HG02970 (cell line): ENCODE measurements at regions not wholly inside any gene's neighbourhood (a gene's known extent, or its start where the extent isn't known, plus 50 kb on each side); places are given as distances from the start of the nearest gene placed in this dataset.

Source experiments
- ATAC-seq: cut with Tn5 transposase; IDR thresholded peaks from one replicate; pipeline ENCODE4 v1.9.1; 2021; ENCODE audit warnings: mild to moderate bottlenecking, moderate library complexity, moderate number of reproducible peaks; ENCODE audit not compliant: unreplicated experiment, low FRiP score

DNA sequence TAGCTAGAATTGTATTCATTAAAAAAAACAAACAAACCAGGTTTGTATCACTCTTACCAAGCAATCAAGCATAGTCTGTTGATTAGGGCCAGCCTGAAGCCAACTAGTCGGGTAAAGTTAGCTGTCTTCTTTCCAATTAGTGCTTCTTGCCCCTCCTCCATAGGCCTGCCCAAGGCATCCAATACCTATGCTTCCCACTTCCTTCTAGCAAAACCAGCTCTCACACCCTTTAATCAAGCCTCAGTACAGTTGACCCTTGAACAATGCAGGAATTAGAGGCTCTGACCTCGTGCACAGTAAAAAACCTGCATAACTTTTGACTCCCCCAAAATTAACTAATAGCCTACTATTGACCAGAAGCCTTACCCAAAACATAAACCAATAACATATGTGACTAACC lies 119.1 kb upstream of the DTNBP1 start:
- ATAC-seq: no peak

DNA sequence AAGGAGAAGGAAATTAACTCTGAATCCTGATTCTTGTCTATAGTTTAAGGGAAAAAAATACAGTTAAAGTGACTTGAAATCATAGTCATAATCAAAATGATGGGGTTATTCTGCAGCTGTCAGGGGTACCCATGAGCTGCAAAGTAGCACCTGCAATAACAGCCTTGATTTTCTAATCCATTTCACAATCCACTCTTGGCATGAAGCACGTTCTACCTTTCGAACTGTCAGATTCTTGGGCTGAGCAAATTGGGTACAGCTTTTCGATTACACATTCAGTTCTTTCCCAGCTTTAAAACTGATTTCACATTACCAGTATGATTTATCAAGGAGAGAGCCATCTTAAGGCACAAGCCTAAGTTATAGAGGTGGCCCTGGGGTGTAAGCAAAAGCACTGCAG lies 118.5 kb upstream of the DTNBP1 start:
- ATAC-seq: no peak

DNA sequence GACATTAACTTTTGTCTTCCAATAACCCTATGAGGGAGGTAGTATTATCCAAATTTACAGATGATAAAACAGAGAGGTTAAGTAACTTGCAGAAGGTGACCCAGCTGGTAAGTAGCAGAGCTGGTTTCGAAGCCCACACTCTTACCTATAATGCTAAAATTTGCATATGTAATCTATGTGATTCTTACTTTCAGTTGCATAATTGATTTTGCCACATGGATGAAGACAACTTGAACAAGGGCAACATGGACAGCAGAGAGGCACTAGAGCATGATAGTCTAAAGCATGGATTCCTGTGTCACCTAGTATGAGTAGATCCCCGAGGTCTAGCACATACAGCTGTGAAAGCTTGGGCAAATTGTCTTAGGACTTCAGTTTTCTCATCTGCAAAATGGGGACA lies 117.6 kb upstream of the DTNBP1 start:
- ATAC-seq: no peak

DNA sequence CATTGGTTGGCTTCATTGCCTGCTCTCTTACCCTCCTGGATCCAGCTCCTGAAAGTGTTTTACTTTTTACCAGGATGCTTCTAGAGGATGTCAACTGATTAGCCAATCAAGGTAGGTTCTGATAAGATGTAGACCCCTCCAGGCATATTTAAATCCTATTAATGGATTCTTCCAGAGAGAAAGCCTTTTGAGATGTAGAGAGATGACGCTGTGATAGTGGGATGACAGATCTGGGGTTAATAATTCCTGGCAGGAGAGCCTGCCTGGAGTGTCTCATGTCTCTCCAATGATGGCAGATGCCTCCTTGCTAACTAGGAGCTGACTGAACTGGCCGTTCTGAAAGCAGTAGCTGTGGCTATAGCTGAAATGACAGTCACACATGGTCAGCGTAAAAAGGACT lies 116.9 kb upstream of the DTNBP1 start:
- no peak for ATAC-seq

DNA sequence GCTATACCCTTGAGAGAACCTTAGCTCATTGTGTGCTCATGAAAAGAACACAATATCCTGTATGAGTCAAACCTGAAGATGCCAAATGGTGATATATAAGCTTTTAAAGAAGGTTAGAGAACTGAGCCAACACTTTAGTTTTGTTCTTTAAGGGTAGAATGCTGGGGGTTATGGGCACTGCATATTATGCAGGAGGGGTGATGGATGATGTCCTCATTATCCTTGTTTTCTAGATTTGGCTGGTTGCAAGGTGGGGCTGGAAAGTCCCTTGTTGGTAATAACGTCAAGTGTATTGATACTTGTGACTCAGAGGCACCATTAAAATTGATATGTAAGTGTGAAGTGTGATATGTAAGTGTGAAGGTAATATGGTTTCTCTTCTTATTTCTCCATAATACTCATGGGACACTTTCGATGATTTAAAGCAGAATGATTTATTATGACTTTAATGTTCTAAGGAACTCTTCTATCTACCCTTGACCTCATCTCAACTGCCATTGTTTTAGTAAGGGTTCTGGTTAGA lies 113.7 kb upstream of the DTNBP1 start:
- ATAC-seq: no peak

DNA sequence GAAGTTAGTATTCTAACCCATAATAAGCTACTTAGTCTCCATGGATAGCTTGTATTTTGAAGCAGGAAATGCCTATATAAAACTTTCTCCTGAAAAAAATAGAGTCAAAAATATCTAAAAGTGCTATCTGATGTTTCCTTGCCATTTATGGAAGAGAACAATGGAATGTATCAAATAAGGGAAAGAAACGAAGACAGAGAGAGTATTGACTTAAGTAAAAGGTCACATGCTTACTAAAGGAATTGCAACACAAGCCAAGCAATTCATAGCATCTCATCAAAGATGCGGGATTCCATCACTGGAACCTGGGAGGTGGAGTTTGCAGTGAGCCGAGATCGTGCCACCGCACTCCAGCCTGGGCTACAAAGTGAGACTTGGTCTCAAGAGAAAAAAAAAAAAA lies 112.9 kb upstream of the DTNBP1 start:
- ATAC-seq: no peak

DNA sequence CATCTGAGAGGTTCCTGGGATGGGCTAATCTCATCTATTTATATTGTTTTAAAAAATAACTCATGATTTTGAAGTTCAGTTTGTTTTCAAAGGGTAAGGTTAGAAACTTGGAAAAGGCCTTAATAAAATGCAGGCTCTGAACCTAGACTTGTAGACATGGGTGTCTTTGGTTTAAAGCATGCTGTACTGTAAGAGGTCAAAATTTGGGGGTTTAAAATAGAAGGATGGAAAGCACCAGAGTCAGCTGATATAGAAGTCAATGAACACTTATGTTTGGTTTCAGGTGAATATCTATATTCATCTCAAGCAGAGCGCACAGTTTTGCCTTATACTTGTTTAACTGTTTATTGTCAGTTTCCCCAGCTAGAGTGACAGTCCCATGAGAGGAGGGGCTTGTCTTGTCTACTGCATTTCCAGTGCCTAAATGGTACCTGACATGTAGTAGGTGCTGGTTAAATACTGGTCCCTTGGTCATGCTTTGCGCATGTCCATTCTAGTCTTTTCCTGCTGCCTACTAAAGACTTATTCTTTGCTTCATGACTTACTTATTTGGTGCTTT lies 112.3 kb upstream of the DTNBP1 start:
- no peak for ATAC-seq

DNA sequence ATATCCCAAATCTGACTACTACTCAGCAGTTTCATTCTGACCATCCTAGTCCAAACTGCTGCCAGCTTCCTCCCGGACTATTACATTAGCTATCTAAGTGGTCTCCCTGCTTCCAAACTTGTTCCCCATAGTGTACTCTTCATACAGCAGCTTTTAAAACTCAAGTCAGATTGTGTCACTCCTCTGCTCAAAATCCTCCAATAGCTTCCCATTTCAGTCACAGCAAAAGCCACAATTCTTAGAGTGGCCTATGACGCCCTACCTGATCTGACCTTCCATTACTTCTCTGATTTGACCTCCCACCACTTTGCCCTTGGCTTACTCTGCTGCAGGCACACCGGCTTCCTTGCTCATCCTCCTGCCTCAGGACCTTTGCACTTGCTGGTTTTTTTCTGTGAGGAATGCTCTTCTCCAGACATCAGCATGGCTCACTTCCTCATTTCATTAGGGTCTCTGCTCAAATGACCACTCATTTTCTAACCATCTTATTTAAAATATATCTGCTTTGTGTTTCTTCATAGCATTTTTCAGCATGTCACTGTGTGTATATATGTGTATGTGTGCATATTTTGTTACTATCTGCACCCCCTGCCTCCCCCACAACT lies 111.1 kb upstream of the DTNBP1 start:
- no peak for ATAC-seq

DNA sequence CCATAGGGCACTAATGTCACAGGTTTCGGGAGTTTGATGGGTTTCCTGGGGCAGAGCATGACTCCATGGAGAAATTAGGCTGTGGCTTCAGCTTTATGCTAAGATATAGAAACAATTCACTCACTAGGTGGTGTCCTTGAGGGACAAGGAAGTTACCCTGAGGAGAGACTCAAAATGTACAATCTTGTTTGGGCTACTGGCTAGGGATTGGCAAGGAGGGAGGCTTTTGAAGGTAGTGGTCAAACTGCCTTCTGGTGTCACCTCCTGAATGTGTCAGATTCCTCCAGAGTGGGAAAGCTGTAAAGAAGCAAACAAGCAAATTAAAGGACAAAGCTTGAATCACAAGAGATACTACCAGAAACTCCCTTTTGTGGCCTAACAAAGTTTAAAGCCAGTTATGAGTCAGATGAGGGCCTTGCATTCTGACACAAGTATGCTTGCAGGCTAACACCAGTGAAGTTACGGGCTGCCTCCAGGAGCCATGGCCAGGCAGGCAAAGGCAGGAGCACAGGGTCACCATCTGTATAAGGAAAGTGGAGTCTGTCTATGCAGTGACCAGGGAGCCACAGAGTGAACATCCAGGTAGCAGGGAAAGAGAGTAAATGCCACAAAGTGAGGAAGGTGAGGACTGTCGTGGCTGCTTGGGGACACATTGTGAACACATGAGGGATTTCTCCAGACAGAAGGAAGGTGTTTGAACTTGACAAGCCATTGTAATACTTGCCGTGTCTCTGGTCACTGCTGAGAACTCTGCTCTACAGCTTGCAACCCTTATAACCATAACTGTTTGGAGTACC lies 107.7 kb upstream of the DTNBP1 start:
- no peak for ATAC-seq

DNA sequence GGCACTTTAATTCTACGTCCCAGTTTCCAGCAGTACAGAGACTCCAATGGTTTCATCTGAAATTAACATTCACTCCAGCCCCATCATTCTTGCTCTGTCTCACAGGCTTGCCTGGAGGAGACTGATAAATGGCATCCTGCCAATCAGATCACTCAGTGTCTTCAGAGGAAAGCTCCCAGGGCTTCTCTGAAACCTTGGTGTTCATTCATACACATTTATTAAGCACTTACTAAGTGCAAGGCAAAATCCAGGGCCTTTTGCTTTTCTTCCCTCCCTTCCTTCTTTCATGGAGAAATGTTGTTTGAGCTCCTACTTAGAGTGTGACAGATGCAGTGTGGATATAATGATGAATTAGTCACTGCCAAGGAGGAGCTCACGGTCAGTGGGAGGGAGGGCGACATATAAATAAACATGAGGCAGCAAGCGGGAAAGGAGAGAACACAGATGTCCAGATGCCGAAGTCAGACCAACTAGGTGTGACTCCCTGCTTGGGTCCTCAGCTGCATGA lies 106.7 kb upstream of the DTNBP1 start:
- no peak for ATAC-seq

DNA sequence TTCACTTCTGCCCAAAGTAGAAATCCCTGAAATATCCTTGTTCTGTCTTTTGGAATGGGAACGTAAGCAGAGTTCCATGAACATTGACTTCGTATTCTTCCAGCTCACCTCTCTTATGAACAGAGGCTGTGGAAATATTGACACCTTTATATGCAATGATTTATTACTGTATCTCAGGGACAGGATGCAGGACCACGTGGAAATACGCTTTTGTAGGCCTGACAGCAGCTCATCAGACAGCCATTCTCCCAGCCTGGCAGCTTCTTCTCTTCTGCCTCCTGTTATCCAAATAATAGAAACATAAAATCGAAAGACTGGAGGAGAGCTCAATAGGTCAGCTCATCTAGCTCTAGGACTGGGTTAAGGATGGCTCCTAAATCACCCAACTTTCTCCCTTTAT lies 106.2 kb upstream of the DTNBP1 start:
- no peak for ATAC-seq

DNA sequence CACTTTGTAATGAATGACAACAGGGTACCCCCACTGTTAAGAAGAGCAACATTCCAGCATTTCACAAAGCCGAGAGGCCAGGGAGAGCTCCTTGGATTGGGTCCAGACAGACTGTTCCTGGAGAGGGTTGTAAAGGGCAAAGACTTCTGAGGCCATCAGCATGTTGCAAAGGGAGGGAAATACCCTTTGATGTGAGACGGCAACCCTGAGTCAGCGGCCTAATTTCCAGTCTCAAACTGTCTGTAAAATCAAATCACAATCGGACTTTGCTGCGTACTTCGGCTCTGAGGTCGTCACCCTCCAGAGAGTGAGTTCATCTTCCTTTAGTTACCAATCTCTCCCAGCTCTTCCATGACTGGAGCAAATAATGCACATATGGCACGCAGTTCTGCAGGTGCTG lies 101.0 kb upstream of the DTNBP1 start:
- ATAC-seq: no peak

DNA sequence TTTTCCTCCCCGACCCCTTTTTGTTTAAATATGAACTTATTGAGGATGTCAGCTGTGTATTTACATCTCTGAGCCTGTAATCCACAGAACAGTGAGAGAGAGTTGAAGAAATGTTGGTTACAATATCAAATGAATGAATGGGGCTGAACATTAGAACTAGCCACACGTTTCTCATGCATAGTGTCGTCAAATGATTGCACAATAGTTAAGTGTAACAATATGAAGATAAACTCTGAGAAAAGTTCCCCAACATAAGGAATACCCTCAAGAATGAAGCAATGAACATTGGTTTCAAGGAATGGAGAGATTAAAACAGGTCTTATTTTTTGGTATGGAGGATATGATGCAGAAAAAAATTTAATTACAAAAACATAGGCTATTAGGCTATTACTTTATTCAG lies 100.5 kb upstream of the DTNBP1 start:
- no peak for ATAC-seq

DNA sequence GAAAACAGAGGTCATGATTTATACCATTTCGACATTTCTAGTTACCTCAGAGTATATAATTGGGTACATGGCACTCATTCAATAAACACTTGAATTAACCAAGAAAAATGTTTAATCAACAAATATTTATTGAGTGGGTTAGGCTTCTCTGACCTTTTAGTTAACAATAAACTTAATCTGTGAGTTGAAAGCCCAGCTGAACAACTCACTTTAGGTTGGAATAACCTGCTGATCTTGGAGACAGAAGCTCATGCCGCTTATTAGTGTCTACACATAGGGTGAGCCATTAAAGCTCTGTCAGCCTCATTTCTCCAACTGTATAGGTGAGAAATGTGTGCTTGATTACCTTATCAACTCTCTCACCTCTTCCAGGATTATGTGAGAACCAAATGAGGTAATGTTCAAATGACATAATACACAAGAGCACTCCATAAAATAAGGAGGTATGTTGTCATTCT lies 98.2 kb upstream of the DTNBP1 start:
- ATAC-seq: no peak

DNA sequence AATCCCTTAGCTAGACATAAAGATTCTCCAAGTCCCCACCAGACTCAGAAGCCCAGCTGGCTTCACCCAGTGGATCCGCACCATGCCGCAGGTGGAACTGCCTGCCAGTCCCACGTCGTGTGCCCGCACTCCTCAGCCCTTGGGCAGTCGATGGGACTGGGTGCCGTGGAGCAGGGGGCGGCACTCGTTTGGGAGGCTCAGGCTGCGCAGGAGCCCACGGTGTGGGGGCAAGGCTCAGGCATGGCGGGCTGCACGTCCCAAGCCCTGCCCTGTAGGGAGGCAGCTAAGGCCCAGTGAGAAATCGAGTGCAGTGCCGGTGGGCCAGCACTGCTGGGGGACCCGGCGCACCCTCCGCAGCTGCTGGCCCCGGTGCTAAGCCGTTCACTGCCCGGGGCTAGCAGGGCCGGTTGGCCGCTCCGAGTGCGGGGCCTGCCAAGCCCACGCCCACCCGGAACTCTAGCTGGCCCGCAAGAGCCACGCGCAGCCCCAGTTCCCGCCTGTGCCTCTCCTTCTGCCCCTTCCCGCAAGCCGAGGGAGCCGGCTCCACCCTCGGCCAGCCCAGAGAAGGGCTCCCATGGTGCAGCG lies 95.9 kb upstream of the DTNBP1 start:
- no peak for ATAC-seq

DNA sequence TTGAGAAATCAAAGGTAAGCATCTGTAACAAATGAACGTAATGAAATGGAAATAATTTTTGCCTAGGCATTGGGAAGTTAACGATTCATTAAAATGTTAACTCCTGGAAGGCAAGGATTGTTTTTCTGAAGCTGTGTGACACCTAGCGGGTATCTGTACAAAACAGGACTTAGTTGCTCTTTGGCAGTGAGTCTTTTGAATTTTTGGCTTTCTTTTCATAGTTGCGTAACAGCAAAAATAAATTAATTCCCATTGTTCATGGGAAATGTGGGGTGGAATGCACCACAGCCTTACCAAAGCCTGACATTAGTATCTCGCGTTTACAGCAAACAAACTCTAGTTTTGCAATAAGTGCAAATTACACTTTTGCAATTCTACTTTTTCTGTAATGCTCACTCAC lies 92.7 kb upstream of the DTNBP1 start:
- no peak for ATAC-seq

DNA sequence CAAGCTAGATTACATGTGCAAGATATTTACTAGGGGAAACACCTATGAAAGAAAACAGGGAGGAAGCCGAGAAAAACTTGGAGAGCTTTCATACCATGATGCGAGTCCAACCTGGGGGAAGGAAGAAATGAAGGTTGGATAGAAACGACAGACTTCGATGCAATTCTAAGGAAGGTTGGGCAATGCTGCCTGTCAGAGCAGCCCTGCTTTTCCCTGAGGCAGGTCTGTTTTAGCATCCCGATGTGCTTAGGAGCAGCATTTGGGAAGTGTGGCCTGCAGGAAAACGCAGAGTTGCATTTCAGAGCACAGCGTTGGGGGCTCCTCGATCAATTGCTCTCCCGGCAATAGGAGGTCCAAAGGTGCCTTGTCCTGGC lies 91.9 kb upstream of the DTNBP1 start:
- no peak for ATAC-seq

DNA sequence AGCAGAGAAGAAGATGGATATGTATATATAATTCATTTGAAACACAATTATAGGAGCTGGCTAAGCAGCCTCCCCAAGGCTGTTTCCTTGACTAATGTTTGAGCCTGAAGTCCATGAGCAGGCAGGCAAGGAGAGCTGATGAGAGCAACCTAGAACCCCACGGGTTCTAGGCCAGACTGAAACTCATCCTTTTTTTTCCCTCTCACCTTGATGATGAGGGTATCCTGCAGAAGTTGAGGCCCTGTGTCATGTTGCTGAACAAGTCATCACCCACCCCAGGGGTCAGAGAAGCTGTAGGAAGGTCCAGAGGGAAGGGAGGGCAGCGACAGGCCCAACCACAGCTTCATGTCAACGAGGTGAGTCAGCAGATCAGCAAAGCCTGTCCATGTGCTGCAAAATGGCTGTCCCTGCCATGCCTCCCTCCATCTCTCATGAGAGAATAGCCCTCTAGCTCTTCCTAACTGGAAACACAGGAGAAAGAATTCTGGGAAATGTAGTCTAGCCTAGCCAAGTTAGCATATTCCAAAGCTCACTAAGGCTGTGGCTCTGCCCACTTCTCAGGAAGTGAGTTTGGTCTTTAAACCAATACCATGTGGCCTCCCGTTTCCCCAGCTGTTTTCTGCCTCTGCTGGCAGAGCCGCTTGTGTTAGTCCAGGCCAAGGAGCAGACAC lies 91.3 kb upstream of the DTNBP1 start:
- no peak for ATAC-seq

DNA sequence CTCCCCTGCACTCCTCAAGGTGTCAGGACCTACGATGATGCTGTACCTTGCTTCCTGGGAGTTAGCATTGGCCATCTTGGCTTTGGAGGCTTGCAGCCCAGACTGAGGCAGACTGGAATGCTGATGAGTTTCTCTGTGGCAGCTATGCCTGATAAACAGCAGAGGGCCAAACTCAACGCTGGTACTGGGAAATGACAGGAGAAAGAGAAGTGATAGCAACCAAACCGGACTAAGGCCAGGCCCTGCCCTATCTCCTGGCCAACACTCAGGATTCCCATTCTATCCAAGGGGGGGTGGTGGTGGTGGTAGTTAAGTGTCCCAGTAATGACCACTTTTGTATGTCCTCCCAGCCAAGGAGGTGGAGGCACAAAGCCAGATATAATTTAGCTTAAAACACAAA lies 90.0 kb upstream of the DTNBP1 start:
- ATAC-seq: no peak

DNA sequence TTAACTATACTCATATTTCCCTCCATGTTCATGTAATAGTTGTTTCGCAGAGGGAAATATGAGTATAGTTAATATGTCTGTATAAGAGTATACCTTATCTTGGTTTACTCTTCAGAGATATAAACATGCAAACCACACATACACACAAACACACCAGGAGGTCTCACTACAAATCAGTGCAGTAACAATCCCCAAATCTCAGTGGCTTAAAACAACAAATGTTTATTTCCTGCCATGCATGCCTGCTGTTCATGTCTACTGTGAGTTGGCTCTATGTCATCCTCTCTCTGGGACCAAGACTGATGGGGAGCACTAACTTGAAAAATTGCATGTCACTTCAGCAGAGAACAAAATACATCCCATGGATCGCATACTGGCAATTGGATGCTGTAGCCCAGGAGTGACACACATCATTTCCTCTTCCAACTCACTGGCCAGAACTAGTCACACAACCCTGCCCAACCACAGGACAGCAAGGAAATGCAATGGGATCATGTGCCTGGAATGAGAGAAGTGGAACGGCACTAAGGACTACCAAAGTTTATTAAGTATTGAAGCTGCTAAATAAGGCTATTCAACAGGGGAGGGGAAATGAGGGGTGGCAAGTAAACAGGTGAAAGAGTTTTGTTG lies 89.0 kb upstream of the DTNBP1 start:
- no peak for ATAC-seq
